UCSD-AML1 (cell line): ENCODE measurements at regions not wholly inside any gene's neighbourhood (a gene's known extent, or its start where the extent isn't known, plus 50 kb on each side); places are given as distances from the start of the nearest gene placed in this dataset.

ENCODE experiments used
- DNase-seq: peaks from one replicate; lab custom pipeline; 2025; ENCODE audit not compliant: unreplicated experiment; lab: John Stamatoyannopoulos, UW

- no peak for DNase-seq
These were observed 256.0 kb downstream of the DCDC2C start for GRCh38 chr2:3959372-3959771.

GRCh38 chr2:3960106-3960505 lies 256.7 kb downstream of the DCDC2C start:
- DNase-seq, result no peak

GRCh38 chr2:3962719-3963118 lies 259.3 kb downstream of the DCDC2C start:
- no peak for DNase-seq

GRCh38 chr2:3965211-3965610 lies 261.8 kb downstream of the DCDC2C start:
- no peak for DNase-seq

GRCh38 chr2:3965953-3966352 lies 262.6 kb downstream of the DCDC2C start:
- DNase-seq, result no peak

- DNase-seq, result no peak
These were observed 263.1 kb downstream of the DCDC2C start for GRCh38 chr2:3966470-3966869.

- no peak for DNase-seq
These were observed 265.4 kb downstream of the DCDC2C start for GRCh38 chr2:3968736-3969135.

- DNase-seq, result no peak
These were observed 267.6 kb downstream of the DCDC2C start for GRCh38 chr2:3970791-3971651.

GRCh38 chr2:3971652-3972192 lies 268.3 kb downstream of the DCDC2C start:
- no peak for DNase-seq

GRCh38 chr2:3972377-3972776 lies 269.0 kb downstream of the DCDC2C start:
- DNase-seq, result no peak

- no peak for DNase-seq
These were observed 271.4 kb downstream of the DCDC2C start for GRCh38 chr2:3974765-3975164.

GRCh38 chr2:3981446-3981987 lies 278.1 kb downstream of the DCDC2C start:
- no peak for DNase-seq

GRCh38 chr2:3982160-3982559 lies 278.8 kb downstream of the DCDC2C start:
- DNase-seq, result no peak

- DNase-seq, result no peak
These were observed 282.7 kb downstream of the DCDC2C start for GRCh38 chr2:3986063-3986462.

GRCh38 chr2:3986530-3987258 lies 283.3 kb downstream of the DCDC2C start:
- DNase-seq, result no peak

- DNase-seq, result no peak
These were observed 299.5 kb downstream of the DCDC2C start for GRCh38 chr2:4002841-4003403.

GRCh38 chr2:4012197-4012596 lies 308.8 kb downstream of the DCDC2C start:
- no peak for DNase-seq

- DNase-seq, result no peak
These were observed 315.2 kb downstream of the DCDC2C start for GRCh38 chr2:4018535-4018934.

GRCh38 chr2:4020153-4020552 lies 316.8 kb downstream of the DCDC2C start:
- no peak for DNase-seq

GRCh38 chr2:4020649-4021048 lies 317.3 kb downstream of the DCDC2C start:
- no peak for DNase-seq

GRCh38 chr2:4024605-4025004 lies 321.2 kb downstream of the DCDC2C start:
- DNase-seq, result no peak
